Progenitor cell of endocrine pancreas (in vitro differentiated cells): ENCODE measurements at regions not wholly inside any gene's neighbourhood (a gene's known extent, or its start where the extent isn't known, plus 50 kb on each side); places are given as distances from the start of the nearest gene placed in this dataset.

Experiments used
- DNase-seq: peaks from one replicate; pipeline ENCODE4 v3.0.0; 2021; ENCODE audit warnings: low spot score; ENCODE audit not compliant: unreplicated experiment
- H3K27ac Mint-ChIP-seq: 2 replicates; pipeline ENCODE4 v1.8.0; 2021; ENCODE audit warnings: mild to moderate bottlenecking, moderate library complexity, mixed read lengths
- H3K27me3 Mint-ChIP-seq: 2 replicates; pipeline ENCODE4 v1.8.0; 2021; ENCODE audit warnings: mixed read lengths
- H3K36me3 Mint-ChIP-seq: 2 replicates; pipeline ENCODE4 v1.8.0; 2022; ENCODE audit warnings: mixed read lengths; ENCODE audit not compliant: insufficient read depth
- H3K4me1 Mint-ChIP-seq: 2 replicates; pipeline ENCODE4 v1.8.0; 2021; ENCODE audit warnings: low read depth, mixed read lengths
- H3K4me3 Mint-ChIP-seq: 2 replicates; pipeline ENCODE4 v1.8.0; 2021; ENCODE audit warnings: low read depth, mild to moderate bottlenecking, moderate library complexity, mixed read lengths
- H3K9me3 Mint-ChIP-seq: 2 replicates; pipeline ENCODE4 v1.8.0; 2021; ENCODE audit warnings: low read depth, mixed read lengths
- TF ChIP-seq, protein P1 (sequence below): fragments of 200-600 bp; sonication (generic); IDR thresholded peaks from one replicate; pipeline ENCODE4 v1.5.0; 2021; ENCODE audit warnings: antibody characterized with exemption, mild to moderate bottlenecking; ENCODE audit not compliant: unreplicated experiment

DNA sequence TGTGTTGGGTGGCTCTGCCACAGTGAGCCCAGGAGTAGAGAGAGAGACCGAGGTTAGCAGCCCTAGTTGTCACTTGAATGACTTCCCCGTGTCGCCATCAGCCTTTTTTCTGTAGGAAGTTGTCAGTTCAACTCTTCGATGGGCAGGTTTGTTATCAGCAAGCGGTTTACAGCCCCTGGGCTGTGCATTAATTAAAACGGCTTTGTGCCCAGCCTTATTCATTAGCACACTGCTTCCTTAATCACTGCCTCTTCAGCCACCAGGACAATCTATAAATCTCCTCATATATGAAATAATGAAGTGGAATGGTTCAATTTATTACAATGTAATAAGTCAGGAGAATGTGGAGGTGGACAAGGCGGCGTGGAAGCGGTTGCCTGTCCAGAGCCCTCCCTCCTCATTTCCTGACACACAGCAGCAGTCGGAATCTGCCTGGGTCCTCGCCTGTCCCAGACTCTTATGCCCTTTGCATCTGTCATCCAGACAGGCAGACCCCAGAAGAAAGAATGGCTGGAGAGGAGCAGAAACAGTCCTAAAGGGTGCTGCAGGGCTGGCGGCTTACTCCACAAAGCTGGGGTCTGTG is 122.4 kb upstream of the OPCML start:
- H3K9me3 Mint-ChIP-seq, result no peaks in the 10 kb centered on the region
- H3K27ac Mint-ChIP-seq, result no peak overlapping the region
- DNase-seq, result no peak
- TF ChIP-seq, protein P1, sequence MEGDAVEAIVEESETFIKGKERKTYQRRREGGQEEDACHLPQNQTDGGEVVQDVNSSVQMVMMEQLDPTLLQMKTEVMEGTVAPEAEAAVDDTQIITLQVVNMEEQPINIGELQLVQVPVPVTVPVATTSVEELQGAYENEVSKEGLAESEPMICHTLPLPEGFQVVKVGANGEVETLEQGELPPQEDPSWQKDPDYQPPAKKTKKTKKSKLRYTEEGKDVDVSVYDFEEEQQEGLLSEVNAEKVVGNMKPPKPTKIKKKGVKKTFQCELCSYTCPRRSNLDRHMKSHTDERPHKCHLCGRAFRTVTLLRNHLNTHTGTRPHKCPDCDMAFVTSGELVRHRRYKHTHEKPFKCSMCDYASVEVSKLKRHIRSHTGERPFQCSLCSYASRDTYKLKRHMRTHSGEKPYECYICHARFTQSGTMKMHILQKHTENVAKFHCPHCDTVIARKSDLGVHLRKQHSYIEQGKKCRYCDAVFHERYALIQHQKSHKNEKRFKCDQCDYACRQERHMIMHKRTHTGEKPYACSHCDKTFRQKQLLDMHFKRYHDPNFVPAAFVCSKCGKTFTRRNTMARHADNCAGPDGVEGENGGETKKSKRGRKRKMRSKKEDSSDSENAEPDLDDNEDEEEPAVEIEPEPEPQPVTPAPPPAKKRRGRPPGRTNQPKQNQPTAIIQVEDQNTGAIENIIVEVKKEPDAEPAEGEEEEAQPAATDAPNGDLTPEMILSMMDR, result no peak
- H3K36me3 Mint-ChIP-seq, result no peaks in the 10 kb centered on the region
- peaks cover 5% of the 10 kb centered on the region for H3K4me1 Mint-ChIP-seq
- H3K4me3 Mint-ChIP-seq, result no peak overlapping the region
- peaks cover 35% of the 10 kb centered on the region for H3K27me3 Mint-ChIP-seq

DNA sequence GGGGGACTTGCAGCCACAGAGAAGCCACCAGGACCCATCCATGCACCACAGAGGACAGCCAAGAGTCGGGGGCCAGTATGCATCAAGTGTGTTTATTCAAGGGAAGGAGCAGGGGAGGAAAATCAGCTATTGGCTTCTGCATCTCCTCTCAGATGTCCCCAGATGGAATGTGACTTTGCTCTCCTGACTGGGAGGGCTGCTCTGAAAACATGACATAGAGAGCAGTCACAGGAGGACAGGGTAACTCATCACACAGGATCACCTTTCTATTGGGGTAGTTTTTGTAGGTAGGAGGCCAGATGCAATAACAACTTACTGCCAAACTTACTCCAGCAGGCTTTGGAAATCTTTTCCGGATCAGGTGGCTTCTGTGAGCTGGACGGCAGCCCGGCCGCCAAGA is 121.0 kb upstream of the OPCML start:
- Mint-ChIP-seq H3K4me1 (peaks cover 2% of the 10 kb centered on the region), H3K27ac (no peak overlapping the region), H3K36me3 (no peaks in the 10 kb centered on the region), H3K4me3 (no peak overlapping the region), H3K9me3 (peaks cover 1% of the 10 kb centered on the region), H3K27me3 (peaks cover 32% of the 10 kb centered on the region)
- TF ChIP-seq, protein P1, result no peak
- no peak for DNase-seq

DNA sequence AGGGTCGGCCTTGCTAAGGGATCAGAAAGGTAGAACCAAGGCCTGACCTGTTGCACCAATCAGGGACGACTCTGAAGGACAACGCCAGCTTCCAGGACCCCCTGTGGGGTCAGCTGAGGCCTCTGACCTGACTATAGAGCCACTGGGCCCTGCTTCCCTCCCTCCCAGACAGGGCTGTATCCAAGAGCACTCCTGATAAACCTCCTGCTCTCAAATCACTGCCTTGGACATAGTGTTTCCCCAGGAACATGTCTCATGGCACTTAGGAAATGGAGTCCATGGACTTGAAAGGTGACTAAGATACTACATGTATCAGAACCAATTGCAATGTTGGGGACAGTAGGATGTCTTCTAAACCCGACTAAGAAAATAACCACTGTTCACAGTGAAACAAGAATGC is 117.8 kb upstream of the OPCML start:
- Mint-ChIP-seq H3K27ac (no peak overlapping the region), H3K4me3 (no peak overlapping the region), H3K36me3 (no peaks in the 10 kb centered on the region), H3K9me3 (peaks cover 3% of the 10 kb centered on the region), H3K27me3 (peaks cover 25% of the 10 kb centered on the region), H3K4me1 (peaks cover 2% of the 10 kb centered on the region)
- DNase-seq, result no peak
- TF ChIP-seq, protein P1, result no peak

DNA sequence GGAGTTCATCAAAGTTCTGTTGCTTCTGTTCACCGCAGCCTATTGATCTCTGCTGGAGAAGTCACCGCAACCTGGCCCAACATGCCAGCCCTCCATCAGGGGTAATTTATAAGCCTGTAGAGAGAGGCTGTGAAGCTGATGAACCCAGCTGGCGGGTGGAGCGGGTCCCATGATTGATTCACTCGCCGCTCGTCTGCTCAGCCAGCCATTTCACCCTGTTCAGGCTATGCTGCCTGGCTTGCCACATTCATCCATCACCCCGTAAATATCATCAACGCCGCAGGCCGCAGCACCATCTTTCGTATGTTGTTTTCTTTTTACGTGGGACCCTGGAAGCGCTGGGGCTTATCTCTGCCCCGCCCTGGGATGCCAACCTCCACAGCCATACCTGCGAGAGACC is 116.7 kb upstream of the OPCML start:
- Mint-ChIP-seq H3K9me3 (peaks cover 3% of the 10 kb centered on the region), H3K36me3 (no peaks in the 10 kb centered on the region), H3K27ac (no peak overlapping the region), H3K4me1 (peaks cover 2% of the 10 kb centered on the region), H3K27me3 (peaks cover 15% of the 10 kb centered on the region), H3K4me3 (no peak overlapping the region)
- no peak for DNase-seq
- TF ChIP-seq, protein P1, result no peak

DNA sequence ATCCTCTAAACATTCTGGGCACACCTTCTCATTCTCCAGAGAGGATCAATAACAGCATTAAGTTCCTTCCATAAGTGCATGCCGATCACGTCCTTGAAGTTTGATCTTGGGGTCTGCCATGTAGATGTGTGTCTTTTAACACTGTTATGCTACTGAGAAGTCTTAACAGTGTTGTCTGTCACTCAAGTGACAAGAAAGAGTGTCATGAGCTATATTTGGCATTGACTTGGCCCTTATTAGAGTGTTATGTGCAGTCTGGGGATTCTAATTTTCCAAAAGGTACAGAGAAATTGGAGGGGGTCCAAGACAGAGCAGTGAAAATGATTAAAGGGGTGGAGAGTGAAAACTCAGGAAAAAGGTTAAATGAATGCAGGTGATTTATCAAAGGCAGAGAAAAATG is 107.1 kb upstream of the OPCML start:
- Mint-ChIP-seq H3K27ac (no peak overlapping the region), H3K27me3 (no peaks in the 10 kb centered on the region), H3K4me1 (peaks cover 21% of the 10 kb centered on the region), H3K9me3 (peaks cover 3% of the 10 kb centered on the region), H3K4me3 (no peak overlapping the region), H3K36me3 (peaks cover 1% of the 10 kb centered on the region)
- TF ChIP-seq, protein P1, result no peak
- DNase-seq, result no peak
